Glutamatergic neuron (in vitro differentiated cells): ENCODE measurements at regions not wholly inside any gene's neighbourhood (a gene's known extent, or its start where the extent isn't known, plus 50 kb on each side); places are given as distances from the start of the nearest gene placed in this dataset.

Experiments
- DNase-seq: peaks from one replicate; pipeline ENCODE4 v3.0.0; 2022
- H3K27ac Mint-ChIP-seq: one replicate; pipeline ENCODE4 v1.8.0; 2020; ENCODE audit warnings: mild to moderate bottlenecking, mixed read lengths, inconsistent platforms; ENCODE audit not compliant: unreplicated experiment
- H3K27me3 Mint-ChIP-seq: one replicate; pipeline ENCODE4 v1.8.0; 2020; ENCODE audit warnings: mild to moderate bottlenecking, moderate library complexity, mixed read lengths, inconsistent platforms; ENCODE audit not compliant: unreplicated experiment
- H3K36me3 Mint-ChIP-seq: one replicate; pipeline ENCODE4 v1.8.0; 2020; ENCODE audit warnings: mild to moderate bottlenecking, mixed read lengths, inconsistent platforms; ENCODE audit not compliant: unreplicated experiment
- H3K4me1 Mint-ChIP-seq: one replicate; pipeline ENCODE4 v1.8.0; 2020; ENCODE audit warnings: mild to moderate bottlenecking, low read depth, mixed read lengths, inconsistent platforms; ENCODE audit not compliant: unreplicated experiment
- H3K4me3 Mint-ChIP-seq: one replicate; pipeline ENCODE4 v1.8.0; 2020; ENCODE audit warnings: mild to moderate bottlenecking, mixed read lengths, inconsistent platforms; ENCODE audit not compliant: unreplicated experiment
- H3K9me3 Mint-ChIP-seq: one replicate; pipeline ENCODE4 v1.8.0; 2020; ENCODE audit warnings: mild to moderate bottlenecking, moderate library complexity, mixed read lengths, inconsistent platforms; ENCODE audit not compliant: unreplicated experiment
- TF ChIP-seq, protein P1 (sequence below): fragments of 200-600 bp; sonication (generic); IDR thresholded peaks from one replicate; pipeline ENCODE4 v1.5.0; 2021; ENCODE audit not compliant: partially characterized antibody, unreplicated experiment

DNA sequence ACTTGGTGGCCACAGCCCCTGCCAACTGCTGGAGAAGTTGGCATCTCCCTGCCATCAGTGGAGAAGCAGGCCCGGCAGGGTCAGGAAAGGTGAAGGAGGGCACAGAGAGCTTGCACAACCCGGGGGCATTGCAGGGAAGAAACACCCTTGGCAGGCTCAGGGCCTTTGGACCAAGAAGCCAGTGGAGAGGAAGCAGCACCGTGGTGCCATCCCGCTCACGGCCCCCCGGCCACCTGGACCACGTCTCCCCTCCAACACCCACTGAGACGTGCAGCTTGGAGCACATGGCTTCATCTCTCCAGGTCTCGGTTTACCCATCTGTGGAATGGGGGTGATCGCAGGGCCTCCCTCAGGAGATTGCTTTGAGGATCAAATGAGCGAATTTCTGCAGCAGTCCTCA lies 158.1 kb downstream of the RBFOX3 start:
- Mint-ChIP-seq H3K27ac (no peak overlapping the region), H3K4me1 (peaks cover 36% of the 10 kb centered on the region), H3K9me3 (peaks cover 27% of the 10 kb centered on the region), H3K27me3 (peaks cover 29% of the 10 kb centered on the region), H3K4me3 (no peak overlapping the region), H3K36me3 (peaks cover 13% of the 10 kb centered on the region)
- TF ChIP-seq, protein P1, sequence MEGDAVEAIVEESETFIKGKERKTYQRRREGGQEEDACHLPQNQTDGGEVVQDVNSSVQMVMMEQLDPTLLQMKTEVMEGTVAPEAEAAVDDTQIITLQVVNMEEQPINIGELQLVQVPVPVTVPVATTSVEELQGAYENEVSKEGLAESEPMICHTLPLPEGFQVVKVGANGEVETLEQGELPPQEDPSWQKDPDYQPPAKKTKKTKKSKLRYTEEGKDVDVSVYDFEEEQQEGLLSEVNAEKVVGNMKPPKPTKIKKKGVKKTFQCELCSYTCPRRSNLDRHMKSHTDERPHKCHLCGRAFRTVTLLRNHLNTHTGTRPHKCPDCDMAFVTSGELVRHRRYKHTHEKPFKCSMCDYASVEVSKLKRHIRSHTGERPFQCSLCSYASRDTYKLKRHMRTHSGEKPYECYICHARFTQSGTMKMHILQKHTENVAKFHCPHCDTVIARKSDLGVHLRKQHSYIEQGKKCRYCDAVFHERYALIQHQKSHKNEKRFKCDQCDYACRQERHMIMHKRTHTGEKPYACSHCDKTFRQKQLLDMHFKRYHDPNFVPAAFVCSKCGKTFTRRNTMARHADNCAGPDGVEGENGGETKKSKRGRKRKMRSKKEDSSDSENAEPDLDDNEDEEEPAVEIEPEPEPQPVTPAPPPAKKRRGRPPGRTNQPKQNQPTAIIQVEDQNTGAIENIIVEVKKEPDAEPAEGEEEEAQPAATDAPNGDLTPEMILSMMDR: no peak
- DNase-seq: no peak

DNA sequence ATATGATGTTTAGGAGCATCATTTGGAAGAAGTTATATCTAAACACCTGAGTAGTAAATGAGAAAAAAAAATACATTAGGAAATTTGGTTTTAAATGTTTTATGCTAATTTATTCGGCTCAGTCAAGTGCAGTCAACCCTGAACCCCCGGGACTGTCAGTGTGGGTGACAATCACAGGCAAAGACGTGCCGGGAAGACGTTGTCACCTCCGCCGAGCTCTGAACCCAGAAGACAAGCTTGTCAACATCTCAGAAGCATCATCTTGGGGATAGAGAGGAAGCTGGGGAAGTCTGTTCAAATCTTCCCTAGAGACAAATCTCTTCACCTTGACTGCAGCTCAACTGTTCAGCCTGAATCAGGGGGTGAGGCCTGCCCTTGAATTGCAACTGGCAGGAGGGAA lies 159.7 kb downstream of the RBFOX3 start:
- DNase-seq: no peak
- Mint-ChIP-seq H3K9me3 (peaks cover 29% of the 10 kb centered on the region), H3K4me3 (no peak overlapping the region), H3K27ac (no peak overlapping the region), H3K27me3 (peaks cover 25% of the 10 kb centered on the region), H3K36me3 (peaks cover 13% of the 10 kb centered on the region), H3K4me1 (peaks cover 34% of the 10 kb centered on the region)
- TF ChIP-seq, protein P1: no peak

DNA sequence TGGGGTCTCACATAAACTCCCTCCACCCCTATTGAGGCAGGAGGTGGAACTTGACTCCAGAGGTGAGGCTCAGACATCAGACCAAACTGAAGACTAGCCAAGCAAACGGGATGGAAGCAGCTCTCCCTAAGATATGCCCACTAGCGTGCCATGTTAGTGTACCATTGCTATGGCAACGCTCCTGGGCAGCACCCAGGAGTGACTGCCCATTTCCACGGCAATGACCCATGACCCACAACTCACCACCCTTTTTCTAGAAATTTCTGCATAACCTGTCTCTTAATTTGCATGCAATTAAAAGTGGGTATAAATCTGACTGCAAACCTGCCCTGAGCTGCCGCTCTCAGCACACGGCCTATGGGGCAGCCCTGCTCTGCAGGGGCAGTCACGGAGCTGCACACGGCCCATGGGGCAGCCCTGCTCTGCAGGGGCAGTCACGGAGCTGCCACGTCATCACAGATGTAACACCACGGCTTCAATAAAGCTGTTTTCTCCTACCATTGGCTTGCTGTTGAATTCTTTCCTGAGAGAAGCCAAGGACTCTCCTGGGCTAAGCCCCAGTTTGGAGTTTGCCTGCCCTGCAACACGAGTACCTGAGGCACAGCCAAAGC lies 164.3 kb downstream of the RBFOX3 start:
- H3K4me1 Mint-ChIP-seq: peaks cover 27% of the 10 kb centered on the region
- H3K27ac Mint-ChIP-seq: no peak overlapping the region
- TF ChIP-seq, protein P1: no peak
- H3K27me3 Mint-ChIP-seq: peaks cover 24% of the 10 kb centered on the region
- no peak overlapping the region for H3K4me3 Mint-ChIP-seq
- peaks cover 4% of the 10 kb centered on the region for H3K36me3 Mint-ChIP-seq
- no peak for DNase-seq
- peaks cover 23% of the 10 kb centered on the region for H3K9me3 Mint-ChIP-seq

DNA sequence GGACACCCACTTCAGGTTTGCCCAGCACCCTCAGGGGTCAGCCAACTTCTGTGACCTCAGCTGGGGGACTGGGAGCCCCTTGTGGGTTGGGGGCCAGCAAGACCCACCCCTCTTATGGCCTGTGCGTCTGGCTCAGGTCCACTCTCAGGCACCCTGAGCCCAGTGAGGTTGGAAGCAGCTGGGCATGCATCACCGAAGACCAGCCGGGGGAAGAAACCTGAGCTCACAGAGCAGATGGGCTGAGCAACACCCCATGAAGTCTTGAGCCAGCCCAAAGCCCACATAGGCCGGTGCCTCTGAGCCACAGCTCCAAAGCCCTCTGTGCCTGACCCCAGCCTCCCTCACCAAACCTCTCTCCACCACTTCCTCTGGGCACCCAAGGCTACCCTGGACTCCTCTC lies 166.7 kb downstream of the RBFOX3 start:
- Mint-ChIP-seq H3K4me3 (no peak overlapping the region), H3K36me3 (peaks cover 4% of the 10 kb centered on the region), H3K27ac (peak overlapping the region; percentile 77), H3K9me3 (peaks cover 20% of the 10 kb centered on the region), H3K4me1 (peaks cover 30% of the 10 kb centered on the region), H3K27me3 (peaks cover 28% of the 10 kb centered on the region)
- DNase-seq: no peak
- TF ChIP-seq, protein P1: no peak

DNA sequence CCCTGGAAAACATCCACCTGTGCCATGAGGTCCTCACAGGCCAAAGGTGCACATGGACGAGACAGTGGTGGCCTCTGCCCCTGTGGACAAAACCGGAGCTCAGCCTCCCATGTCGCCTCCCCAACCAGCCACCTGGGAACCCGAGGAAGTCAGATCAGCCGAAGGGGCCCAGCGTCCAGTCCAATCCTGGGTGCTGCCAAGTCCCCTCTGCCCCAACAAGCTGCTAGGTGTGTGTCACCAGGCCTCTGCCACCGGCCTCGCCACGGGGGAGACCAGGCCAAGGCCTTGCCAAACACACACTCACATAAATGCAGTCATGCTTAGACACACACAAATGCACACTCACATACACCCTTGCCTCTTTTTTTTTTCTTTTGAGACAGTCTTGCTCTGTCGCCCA lies 167.8 kb downstream of the RBFOX3 start:
- Mint-ChIP-seq H3K27ac (no peak overlapping the region), H3K4me3 (no peak overlapping the region), H3K36me3 (peaks cover 4% of the 10 kb centered on the region), H3K27me3 (peaks cover 32% of the 10 kb centered on the region), H3K9me3 (peaks cover 20% of the 10 kb centered on the region), H3K4me1 (peaks cover 38% of the 10 kb centered on the region)
- TF ChIP-seq, protein P1: no peak
- DNase-seq: no peak
